COR-L47 (cell line): ENCODE measurements at regions not wholly inside any gene's neighbourhood (a gene's known extent, or its start where the extent isn't known, plus 50 kb on each side); places are given as distances from the start of the nearest gene placed in this dataset.
"Not testable (repeated sequence)": the region's sequence is repeated elsewhere in the genome, so short reads cannot be mapped to it uniquely, and the experiment has no call there.

Experiments used
- DNase-seq: peaks from one replicate; lab custom pipeline; 2025; lab: John Stamatoyannopoulos, UW

DNA sequence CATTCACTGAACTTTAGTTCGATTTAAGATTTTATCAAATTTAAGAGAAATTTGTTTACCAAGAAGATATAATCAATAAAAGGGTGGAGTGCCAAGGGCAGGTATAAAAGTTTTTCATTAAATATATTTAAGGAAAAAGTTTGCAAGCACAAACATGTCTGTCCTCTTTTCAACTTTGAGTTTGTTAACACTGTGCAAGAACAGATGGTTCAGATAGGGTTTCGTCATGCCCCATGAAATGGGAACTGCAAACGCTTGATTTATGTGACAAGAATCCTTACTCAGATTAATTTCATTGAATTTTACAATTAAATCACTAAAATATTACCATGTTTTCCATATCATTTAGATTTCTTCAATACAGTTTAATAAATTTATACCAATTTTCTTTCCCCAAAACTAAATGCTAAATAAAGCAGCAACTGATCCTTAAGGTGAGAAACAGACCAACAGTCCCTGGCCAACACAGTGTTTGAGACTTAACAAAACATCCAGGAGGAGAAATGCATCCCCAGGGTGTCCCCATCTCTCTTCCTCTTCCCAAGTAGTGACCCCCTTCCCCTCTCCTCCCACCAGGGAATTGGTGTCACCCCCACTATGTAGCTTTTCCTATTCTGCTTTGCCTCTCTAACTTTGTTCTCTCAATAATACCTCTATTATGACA, 292.9 kb downstream of the LTN1 start:
- no peak for DNase-seq

DNA sequence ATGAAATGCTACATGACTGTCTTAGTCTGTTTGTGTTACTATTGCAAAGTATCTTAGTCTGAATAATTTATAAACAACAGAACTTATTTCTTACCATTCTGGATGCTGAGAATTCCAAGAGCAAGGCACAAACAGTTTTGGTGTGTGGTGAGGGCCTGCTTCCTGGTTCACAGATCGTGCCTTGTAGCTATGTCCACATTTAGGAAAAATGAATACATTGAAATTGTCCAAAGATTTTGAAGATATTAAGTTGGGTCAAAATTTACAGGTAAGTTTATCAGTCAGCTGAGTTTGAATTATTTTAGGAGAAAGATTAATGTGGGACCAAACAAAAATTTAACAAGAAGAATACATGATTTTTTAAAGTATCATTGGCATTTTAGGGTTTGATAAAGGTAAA, 293.5 kb downstream of the LTN1 start:
- DNase-seq: no peak

DNA sequence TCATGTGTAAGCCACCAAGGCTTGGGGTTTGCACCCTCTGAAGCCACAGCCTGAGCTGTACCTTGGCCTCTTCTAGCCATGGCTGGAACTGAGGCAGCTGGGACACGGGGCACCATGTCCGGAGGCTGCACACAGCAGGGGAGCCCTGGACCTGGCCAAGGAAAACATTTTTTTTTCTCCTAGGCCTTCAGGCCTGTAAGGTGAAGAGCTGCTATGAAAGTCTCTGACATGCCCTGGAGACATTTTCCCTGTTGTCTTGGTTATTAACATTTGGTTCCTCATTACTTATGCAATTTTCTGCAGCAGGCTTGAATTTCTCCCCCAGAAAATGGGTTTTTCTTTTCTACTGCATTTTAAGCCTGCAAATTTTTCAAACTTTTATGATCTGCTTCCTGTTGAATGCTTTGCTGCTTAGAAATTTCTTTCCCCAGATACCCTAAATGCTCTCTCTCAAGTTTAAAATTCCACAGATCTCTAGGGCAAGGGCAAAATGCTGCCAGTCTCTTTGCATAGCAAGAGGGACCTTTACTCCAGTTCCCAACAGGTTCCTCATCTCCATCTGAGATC, 295.8 kb downstream of the LTN1 start:
- no peak for DNase-seq

- DNase-seq: no peak
Observed at GRCh38 chr21:28693476-28693875, 299.2 kb downstream of the LTN1 start.

DNA sequence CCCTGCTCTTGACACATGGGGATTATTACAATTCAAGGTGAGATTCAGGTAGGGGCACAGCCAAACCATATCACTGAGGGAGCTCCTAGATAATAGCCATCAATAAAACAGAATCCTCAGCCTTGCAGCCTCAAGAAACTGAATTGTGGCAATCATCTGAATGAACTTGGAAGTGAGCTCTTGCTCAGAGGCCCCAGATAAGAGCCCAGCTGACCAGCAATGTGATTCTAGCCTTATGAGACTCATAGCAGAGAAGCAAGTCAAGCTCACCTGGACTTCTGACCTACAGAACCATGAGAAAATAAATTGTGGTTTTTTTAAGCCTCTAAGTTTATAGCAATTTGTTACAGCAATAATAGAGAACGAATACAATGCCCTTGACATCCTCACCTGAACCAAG, 302.5 kb downstream of the LTN1 start:
- DNase-seq: no peak

DNA sequence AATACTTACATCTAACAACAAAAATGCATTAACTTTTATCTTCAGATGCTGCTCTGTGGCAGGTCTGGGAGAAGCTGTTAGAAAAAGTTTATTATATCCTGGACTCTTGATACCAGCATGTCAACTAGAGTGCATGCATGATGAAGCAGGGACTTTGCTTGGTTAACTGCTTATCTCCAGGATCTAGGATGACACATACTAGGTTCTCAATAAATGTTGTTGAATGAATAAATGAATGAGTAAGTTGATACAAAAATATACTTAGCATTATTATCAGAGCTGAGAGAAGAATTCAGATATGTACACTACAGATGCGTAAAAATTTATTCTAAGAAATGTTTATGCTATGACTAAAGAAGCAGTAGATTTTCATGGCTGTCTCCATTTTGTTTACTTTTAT, 304.3 kb downstream of the LTN1 start:
- no peak for DNase-seq

GRCh38 chr21:28687586-28687985, 305.1 kb downstream of the LTN1 start:
- no peak for DNase-seq

DNA sequence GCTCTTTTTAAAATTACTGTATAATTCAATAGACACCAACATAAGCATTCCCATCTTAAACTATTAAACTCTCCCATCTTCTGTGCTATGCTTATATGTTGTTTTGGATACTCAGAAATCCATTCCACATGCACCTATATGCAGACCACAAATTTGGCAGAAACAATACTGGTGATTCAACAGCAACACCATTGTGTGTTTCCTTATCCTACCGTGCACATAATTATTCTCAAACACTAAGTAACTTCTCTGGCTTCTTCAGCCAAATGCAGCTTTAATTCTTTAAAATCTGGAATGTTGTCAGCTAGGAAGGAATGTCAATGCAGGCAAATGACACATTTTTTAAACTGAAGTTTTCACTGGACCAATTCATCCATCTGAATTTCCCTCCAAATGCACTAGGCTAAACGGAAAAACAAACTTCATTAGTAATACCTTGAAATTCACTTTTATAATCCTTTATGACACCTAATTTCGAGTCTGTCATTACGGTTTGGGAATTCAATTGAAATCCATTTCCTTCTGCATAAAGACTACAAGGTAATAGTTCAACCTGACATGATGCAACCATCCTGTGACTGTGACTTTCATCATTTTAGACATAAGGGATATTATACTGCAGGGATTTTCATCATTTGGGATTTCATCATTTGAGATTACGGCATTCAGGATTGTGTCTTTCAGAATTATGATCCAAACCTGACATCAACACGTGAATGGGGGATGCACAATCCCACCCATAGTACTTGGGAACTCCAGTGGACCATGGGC, 308.5 kb downstream of the LTN1 start:
- DNase-seq: no peak

- not testable (repeated sequence) for DNase-seq
Observed at GRCh38 chr21:28682884-28683283, 309.8 kb downstream of the LTN1 start.

DNA sequence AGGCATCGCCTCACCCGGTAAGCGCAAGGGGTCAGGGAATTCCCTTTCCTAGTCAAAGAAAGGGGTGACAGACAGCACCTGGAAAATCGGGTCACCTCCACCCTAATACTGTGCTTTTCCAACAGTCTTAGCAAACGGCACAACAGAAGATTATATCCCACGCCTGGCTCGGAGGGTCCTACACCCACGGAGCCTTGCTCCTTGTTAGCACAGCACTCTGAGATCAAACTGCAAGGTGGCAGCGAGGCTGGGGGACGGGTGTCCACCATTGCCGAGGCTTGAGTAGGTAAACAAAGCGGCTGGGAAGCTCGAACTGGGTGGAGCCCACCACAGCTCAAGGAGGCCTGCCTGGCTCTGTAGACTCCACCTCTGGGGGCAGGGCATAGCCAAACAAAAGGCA, 315.6 kb downstream of the LTN1 start:
- DNase-seq: not testable (repeated sequence)

DNA sequence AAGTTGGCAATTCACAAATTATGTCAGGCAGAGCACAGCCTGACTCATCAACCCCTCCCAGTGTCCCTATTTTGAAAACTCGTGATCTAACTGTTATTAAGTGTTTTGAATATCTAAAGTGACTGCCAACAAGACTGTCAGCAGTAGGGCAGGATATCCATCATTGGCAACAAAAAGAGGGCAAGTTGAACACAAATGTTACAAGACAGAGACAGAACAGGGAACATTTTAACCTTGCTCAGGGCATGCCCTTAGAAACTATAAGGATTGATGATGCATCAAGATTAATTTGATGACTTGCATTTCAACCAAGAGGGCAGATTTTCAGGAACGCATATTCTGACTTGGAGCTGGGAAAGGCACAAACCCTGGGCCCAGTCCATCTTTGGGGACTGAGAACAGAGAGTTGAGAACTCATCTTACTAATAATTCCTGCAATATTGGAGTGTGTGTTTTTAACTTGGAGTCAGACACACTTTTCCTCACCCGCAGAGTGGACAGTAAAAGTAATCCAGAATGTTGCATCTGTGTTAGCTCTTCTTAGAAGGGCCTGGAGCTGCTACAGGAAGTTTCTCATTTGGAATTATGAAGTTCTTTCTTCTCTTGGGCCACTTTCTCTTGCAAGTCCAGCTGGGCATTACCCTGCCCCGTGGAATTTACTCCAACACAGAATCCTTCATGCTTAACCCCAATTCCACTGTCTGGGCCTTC, 317.2 kb downstream of the LTN1 start:
- no peak for DNase-seq

- no peak for DNase-seq
Observed at GRCh38 chr21:28674763-28675162, 317.9 kb downstream of the LTN1 start.

DNA sequence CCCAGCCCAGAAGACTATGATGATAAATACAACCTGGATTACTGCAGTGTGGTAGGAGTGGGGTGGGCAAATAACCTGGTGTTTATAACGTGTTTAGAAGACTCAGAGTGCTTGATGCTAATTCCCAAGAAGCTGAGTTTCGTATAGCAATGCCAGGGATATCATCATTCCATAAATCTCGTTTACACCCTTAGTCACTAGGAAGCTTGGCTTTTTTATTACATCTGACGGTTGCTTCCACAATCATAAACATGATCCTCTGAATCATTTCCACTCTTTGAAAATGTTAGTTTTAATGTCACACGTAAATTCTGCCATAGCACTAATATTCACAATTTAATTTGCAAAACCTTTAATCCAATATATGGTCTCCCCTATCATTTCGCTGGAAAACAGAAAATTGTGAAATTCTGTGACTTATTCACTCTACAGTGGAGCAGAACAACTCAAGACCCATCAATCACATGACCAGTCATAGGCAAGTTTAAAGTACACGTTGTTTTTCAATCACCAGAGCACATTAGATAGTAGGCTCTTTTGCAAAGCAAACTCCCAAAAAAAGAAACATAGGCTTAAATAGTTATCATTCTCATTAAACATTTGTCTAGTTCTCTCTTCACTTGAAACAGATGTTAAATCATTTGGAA, 321.0 kb downstream of the LTN1 start:
- no peak for DNase-seq

GRCh38 chr21:28669971-28670653, 322.6 kb downstream of the LTN1 start:
- DNase-seq: no peak

DNA sequence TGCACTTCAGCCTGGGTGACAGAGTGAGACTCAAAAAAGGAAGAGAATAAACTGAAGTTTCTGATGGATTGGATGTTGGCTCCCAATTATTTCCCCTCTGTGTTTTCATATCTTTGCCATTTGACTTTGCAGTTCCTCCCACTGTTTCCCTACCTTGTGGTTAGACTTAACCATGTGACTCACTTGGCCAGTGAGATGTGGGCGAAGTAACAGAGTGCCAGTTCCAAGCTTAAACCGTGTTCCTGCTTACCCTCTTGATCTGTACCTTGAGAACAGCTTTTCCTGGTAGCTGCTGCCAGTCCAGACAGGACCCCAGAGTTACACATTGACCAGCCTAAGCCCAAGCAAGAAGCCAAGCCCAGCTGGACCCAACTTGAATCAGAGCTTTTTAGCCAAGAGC, 323.4 kb downstream of the LTN1 start:
- no peak for DNase-seq

DNA sequence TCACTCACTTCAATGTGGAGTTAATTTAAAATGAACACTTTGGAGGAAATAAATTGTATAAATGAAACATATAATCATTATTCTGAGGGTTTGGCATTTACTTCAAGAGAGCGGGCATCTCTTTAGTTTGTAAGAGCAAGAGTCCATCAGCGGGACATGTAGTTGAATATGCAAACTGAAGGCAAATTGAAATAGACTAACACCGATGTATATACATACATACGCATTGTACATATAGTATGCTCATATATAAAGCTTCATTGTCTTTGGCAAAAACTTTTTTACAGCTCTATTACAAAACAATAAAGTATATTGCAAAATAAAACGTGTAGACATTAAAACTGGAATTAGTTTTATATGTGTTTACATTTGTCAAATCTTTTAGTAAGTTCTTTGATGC, 328.9 kb downstream of the LTN1 start:
- no peak for DNase-seq

- no peak for DNase-seq
Observed at GRCh38 chr21:28663111-28663693, 329.5 kb downstream of the LTN1 start.

DNA sequence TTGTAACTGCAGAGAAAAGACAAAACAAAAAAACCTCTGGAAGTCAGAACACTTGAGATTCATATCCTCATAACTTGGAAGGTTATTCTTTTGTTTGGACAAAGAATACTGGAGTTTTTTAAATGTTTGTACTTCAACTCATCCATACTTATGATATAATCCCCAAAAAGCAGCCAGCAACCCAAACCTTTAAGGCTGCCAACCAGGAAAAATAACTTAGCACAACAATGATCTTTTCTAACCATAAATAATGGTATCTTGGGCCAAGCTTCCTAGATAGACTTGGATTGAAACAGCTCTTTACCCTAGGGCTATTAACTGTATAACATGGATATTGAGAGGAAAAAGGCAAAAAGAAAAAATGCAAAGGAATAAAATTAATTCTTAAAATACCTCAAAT, 335.1 kb downstream of the LTN1 start:
- DNase-seq: no peak

- DNase-seq: no peak
Observed at GRCh38 chr21:28655471-28655870, 337.2 kb downstream of the LTN1 start.

DNA sequence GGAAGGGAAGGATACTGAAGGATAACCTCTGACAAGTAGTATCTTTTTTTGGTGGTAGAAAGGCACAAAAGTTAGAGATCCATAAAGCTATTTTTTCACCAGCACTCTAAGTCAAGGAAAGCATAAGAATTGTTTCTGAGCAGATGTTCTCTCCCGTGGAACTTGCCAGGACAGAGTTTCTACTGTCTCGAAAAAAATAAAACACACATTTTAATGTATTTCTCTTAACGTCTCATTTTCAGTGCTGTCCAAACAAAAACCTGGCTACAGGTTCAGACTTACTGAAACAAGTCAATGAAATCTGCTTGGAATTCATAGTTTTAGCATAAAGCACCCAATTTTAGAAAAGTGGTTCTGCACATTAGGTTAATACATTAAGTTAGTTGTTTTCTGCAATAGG, 338.3 kb downstream of the LTN1 start:
- DNase-seq: no peak

GRCh38 chr21:28644762-28645161, 347.9 kb downstream of the LTN1 start:
- no peak for DNase-seq
